ENCODE measurements at regions not wholly inside any gene's neighbourhood (a gene's known extent, or its start where the extent isn't known, plus 50 kb on each side); places are given as distances from the start of the nearest gene placed in this dataset.

DNA sequence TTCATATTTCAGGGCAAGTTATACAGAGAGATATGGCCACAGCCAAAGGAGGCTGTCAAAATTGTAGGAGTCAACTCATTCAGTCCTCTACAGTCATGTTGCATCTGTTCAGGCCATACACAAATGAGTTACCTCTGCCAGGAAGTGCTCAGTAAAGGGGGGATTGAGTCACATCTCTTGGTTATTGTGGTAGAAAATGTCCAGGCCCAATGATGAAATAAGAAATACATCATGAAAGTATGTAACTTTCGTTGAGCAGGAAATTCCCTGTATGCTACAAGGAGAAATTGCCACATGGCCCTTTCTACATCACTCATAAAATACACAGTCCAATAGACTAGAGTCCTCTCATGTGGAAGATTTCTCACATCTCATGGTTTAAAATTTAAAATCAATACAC lies 103.9 kb upstream of the COL3A1 start:
- H3K27me3 ChIP-seq, result no peaks in the 10 kb centered on the region
- H3K9me3 ChIP-seq, result no peaks in the 10 kb centered on the region
- H3K36me3 ChIP-seq (ENCODE audit: low read depth, missing control alignments), result no peaks in the 10 kb centered on the region
- TF ChIP-seq CTCF (IDR thresholded peaks at IDR 0.05), result no peak
- no peak for TF ChIP-seq POLR2A (IDR thresholded peaks at IDR 0.05)
- H3K4me3 ChIP-seq, result no peak overlapping the region
- no peaks in the 10 kb centered on the region for H3K4me1 ChIP-seq
- 91 to 100% methylated on average over 1 of the region's 1 CpG for WGBS, 2 donors
- DNase-seq, result no peak
- no peak overlapping the region for H3K27ac ChIP-seq
- intact Hi-C loops (cut with DNase I; ENCODE audit: low total_unique reads), result no loop called here

- no peaks in the 10 kb centered on the region for H3K36me3 ChIP-seq (ENCODE audit: low read depth, missing control alignments)
- H3K4me1 ChIP-seq, result no peaks in the 10 kb centered on the region
- H3K27ac ChIP-seq, result no peak overlapping the region
- H3K27me3 ChIP-seq, result no peaks in the 10 kb centered on the region
- no peak overlapping the region for H3K4me3 ChIP-seq
- no peak for DNase-seq
- intact Hi-C loops (cut with DNase I; ENCODE audit: low total_unique reads), result no loop called here
- no peaks in the 10 kb centered on the region for H3K9me3 ChIP-seq
- WGBS, 2 donors, result 79 to 83% methylated on average over 6 of the region's 6 CpGs
- TF ChIP-seq POLR2A (IDR thresholded peaks at IDR 0.05) (no peak), CTCF (IDR thresholded peaks at IDR 0.05) (no peak)
Observed at GRCh38 chr2:188875104-188875503, 99.1 kb upstream of the COL3A1 start.

DNA sequence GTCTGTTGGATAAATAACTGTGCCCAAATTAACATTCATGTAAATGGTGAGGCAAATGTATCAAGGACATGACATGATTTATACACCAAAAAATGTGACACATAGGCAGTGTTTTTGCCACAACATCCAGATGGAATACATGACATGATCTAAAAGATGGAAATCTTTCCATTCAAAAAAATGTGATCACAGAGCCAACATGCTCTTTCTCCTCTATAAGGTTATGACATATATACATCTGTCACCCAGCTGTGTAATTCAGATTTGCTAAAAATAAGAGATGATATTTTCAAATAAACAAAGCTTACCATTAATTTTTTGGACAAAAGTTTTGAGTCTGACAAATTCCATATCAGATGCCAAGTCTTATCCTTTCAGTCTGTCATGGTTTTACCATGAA lies 95.5 kb upstream of the COL3A1 start:
- H3K4me3 ChIP-seq, result no peak overlapping the region
- no peaks in the 10 kb centered on the region for H3K36me3 ChIP-seq (ENCODE audit: low read depth, missing control alignments)
- no peaks in the 10 kb centered on the region for H3K4me1 ChIP-seq
- H3K27me3 ChIP-seq, result no peaks in the 10 kb centered on the region
- no peak for DNase-seq
- H3K9me3 ChIP-seq, result no peaks in the 10 kb centered on the region
- TF ChIP-seq POLR2A (IDR thresholded peaks at IDR 0.05), result no peak
- no peak for TF ChIP-seq CTCF (IDR thresholded peaks at IDR 0.05)
- no peak overlapping the region for H3K27ac ChIP-seq
- intact Hi-C loops (cut with DNase I; ENCODE audit: low total_unique reads), result no loop called here

GRCh38 chr2:188880740-188881139 lies 93.4 kb upstream of the COL3A1 start:
- Histone ChIP-seq H3K36me3 (ENCODE audit: low read depth, missing control alignments) (no peaks in the 10 kb centered on the region), H3K27me3 (no peaks in the 10 kb centered on the region), H3K27ac (no peak overlapping the region), H3K9me3 (no peaks in the 10 kb centered on the region), H3K4me3 (no peak overlapping the region), H3K4me1 (no peaks in the 10 kb centered on the region)
- TF ChIP-seq POLR2A (IDR thresholded peaks at IDR 0.05), result no peak
- no peak for TF ChIP-seq CTCF (IDR thresholded peaks at IDR 0.05)
- no peak for DNase-seq
- intact Hi-C loops (cut with DNase I; ENCODE audit: low total_unique reads), result no loop called here

- Histone ChIP-seq H3K4me1 (no peaks in the 10 kb centered on the region), H3K27me3 (no peaks in the 10 kb centered on the region), H3K9me3 (no peaks in the 10 kb centered on the region), H3K4me3 (no peak overlapping the region), H3K27ac (no peak overlapping the region), H3K36me3 (ENCODE audit: low read depth, missing control alignments) (no peaks in the 10 kb centered on the region)
- 88% methylated on average over 1 of the region's 1 CpG for WGBS, 2 donors
- TF ChIP-seq POLR2A (IDR thresholded peaks at IDR 0.05) (no peak), CTCF (IDR thresholded peaks at IDR 0.05) (no peak)
- intact Hi-C loops (cut with DNase I; ENCODE audit: low total_unique reads), result no loop called here
- no peak for DNase-seq
Observed at GRCh38 chr2:188881434-188881833, 92.7 kb upstream of the COL3A1 start.

Measured in testis (tissue), 2 donors.